Activated gamma-delta T cell treated with Interleukin-2 at 50 U/mL for 16 hours (primary cell): ENCODE measurements at regions not wholly inside any gene's neighbourhood (a gene's known extent, or its start where the extent isn't known, plus 50 kb on each side); places are given as distances from the start of the nearest gene placed in this dataset.
"Not testable (repeated sequence)": the region's sequence is repeated elsewhere in the genome, so short reads cannot be mapped to it uniquely, and the experiment has no call there.

ENCODE experiments used
- DNase-seq: peaks from one replicate; pipeline ENCODE4 v3.0.0-alpha.2; 2020

DNA sequence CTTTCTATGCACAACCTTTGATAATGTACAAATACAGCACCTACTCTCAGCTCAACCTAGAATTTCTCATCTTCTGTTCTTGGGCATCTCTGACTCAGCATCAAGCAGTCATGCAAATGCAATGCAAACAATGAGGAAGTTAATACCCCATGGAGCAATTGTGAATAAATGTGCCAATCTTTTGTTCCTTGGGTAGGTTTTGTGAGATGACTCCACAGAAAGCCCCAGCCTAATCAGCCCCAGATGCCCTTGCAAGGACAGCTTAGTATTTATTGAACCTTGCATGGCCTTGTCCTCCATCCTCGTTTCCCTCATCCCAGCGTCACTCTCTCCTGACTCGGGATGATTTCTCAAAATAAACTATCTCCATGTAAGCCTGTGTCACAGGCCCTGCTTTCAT lies 494.7 kb upstream of the NECTIN3 start:
- DNase-seq: no peak

DNA sequence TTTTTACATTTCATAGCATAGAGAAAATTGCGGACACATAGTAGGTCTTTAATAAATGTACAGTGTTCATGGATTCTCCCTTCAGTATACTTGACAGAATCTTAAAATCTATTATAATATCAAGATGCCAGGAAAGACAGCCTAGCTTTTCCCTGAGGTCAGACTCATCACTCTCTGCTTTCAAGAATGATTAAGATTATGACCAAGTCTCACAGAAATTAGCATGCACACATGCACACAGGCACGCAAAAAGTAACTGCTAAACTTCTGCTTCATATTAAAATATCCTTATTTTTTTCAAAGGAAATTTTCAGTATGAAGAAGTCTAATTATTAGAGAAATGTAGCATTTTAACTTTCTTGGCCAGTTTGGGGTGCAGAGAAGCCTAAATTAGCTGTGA lies 493.8 kb upstream of the NECTIN3 start:
- no peak for DNase-seq

- DNase-seq: no peak
Observed at GRCh38 chr3:110579840-110580550, 491.6 kb upstream of the NECTIN3 start.

DNA sequence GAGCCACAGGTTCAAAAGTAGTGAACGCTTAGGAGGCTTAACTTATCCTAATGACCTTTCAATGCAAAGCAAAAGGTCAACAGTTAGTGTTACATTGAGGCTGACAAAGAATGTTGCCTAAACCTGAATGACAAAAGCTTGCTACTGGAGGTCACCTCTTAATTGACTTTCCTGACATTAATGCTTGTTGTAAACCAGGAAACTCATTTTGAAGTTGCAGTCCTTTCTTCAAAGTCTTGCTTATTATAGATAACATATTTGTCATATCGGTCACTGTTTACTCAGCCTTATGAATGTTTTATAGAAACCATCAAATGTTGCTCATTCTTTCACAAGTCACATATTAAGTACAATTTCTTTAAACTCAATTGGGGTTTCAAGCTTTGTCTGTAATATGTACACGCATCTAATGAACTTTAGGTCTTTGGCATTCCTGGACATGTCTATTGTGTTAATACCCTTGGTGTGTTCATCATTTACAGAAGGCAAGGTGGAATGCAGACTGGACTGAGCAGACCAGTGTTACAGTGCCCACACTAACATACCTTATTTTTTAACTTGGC lies 488.2 kb upstream of the NECTIN3 start:
- no peak for DNase-seq

DNA sequence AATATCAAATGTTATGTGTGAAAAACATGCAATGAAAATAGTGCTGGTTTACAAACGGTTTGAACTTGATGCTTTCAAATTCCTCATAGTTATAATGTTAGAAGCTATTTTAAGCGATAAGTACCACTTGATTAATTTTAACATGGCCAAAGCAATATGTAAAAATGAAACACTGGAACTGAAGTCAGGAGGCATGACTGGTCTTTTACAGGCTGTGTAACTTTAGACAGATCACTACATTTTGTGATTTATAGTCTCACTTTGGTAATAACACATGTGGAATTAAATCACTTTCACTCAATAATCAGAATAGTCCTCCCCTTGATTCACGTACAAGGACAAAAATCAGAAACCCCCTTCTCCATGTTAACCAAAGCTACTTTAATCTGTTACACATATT lies 482.7 kb upstream of the NECTIN3 start:
- DNase-seq: no peak

DNA sequence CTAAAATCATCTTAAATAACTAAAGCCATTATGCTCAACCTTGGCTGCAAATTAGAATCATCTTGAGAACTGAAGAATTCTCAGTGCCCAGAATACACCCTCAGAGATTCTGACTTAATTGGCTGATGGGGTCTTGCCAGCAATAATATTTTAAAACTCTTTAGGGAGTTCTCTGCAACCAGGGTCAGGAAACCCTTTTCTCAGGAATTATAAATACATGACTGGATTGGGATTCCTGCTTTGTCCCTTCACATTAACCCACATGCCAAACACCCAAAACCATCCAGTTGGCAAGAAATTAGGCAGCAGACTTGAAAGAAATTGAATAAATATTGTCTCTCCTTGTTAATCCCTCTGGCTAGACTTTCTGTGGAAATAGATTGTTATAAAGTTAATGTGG lies 482.3 kb upstream of the NECTIN3 start:
- DNase-seq: no peak

- DNase-seq: no peak
Observed at GRCh38 chr3:110593749-110594148, 477.9 kb upstream of the NECTIN3 start.

- no peak for DNase-seq
Observed at GRCh38 chr3:110598847-110599490, 472.6 kb upstream of the NECTIN3 start.

- DNase-seq: no peak
Observed at GRCh38 chr3:110608566-110608965, 463.1 kb upstream of the NECTIN3 start.

GRCh38 chr3:110612045-110612444 lies 459.6 kb upstream of the NECTIN3 start:
- DNase-seq: no peak

DNA sequence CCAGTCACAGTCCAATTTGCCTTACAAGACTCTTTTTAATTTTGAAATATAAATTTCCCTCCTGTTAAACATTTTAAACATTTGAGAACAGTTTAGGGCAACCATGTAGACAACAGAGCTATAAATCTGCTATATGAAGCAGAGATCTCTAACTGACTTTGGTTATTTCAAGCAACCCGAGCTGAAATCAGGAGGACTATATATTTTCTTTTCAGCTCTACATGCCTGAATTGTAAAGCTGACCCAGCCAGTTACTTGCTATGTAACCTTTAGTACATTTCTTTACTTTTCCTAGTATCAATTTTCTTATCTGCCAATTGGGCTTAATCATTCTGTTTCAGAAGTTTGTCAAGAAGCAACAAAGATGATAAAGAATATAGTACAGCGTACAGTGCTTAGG lies 457.4 kb upstream of the NECTIN3 start:
- no peak for DNase-seq

GRCh38 chr3:110615454-110615853 lies 456.2 kb upstream of the NECTIN3 start:
- DNase-seq: no peak

DNA sequence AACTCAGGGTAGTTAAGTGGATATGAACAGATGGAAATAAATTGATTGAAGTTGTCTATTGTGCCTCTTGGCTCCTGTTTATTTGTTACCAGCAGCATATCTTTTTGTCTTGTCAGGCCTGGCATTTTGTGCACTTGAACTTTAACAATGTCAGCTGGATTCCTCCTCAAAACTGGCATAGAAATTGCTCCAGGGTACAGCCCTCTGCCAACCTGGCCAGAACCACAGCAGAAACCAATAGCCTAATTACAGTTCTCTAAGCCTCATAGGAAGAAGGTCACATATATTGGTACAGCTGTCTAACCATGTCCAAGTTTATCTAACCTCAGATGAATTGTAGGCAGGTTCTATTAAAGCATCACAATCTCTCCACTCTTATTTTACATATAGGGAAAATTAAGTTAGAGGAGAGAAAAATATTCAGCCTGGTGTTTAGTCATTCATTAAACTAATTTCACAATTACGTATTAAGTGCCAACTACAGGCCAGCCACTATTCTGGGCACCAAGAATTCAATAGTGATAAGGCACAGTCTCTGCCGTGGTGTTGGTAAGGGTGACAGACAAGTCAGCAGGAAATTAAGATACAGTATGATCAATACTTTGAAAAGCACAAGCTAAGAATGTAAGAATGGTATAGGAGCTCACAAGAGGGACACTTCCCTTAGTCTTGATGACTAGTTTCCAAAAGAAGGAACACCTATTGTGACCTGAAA lies 452.9 kb upstream of the NECTIN3 start:
- no peak for DNase-seq

GRCh38 chr3:110620118-110620517 lies 451.5 kb upstream of the NECTIN3 start:
- DNase-seq: no peak

GRCh38 chr3:110623571-110623970 lies 448.0 kb upstream of the NECTIN3 start:
- DNase-seq: no peak

DNA sequence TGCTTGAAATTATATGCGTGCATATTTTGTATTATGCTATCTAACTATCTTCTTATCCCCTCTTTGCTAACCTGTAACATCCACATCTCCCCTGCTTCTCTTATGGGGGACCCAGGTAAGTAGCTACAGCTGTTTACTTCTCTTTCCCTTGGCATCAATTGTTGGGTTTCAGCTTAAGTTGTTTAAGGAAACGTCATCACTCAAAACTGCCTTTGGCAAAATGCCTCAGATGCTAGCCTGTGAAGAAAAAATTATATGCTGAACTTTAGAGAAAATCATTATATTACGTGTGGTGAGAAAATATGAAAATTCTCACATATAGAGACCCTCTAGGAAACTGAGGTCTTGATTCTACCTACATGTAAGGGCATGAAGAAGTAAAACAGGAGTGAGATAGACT lies 447.0 kb upstream of the NECTIN3 start:
- no peak for DNase-seq

- DNase-seq: no peak
Observed at GRCh38 chr3:110625201-110625747, 446.3 kb upstream of the NECTIN3 start.

DNA sequence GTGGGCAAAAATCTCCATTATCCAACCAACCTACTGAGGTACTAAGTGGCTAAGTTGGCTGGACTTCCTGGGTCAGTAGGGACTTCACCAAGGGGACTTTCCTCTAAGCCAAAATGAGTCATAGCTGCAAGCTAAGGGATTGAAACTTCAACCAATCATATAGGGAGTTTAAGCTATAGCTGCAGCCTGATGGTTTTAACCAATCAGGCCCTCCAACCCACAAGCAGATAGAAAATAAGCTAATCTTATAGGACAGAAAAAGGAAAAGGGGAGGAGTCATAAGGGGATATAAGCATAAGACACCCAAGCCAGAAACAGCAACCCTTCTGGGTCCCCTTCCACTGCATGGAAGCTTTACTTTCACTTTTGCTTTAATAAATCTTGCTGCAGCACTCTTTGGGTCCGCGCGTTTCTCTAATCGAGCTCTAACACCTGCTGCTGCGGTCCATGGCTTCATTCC lies 444.9 kb upstream of the NECTIN3 start:
- not testable (repeated sequence) for DNase-seq

DNA sequence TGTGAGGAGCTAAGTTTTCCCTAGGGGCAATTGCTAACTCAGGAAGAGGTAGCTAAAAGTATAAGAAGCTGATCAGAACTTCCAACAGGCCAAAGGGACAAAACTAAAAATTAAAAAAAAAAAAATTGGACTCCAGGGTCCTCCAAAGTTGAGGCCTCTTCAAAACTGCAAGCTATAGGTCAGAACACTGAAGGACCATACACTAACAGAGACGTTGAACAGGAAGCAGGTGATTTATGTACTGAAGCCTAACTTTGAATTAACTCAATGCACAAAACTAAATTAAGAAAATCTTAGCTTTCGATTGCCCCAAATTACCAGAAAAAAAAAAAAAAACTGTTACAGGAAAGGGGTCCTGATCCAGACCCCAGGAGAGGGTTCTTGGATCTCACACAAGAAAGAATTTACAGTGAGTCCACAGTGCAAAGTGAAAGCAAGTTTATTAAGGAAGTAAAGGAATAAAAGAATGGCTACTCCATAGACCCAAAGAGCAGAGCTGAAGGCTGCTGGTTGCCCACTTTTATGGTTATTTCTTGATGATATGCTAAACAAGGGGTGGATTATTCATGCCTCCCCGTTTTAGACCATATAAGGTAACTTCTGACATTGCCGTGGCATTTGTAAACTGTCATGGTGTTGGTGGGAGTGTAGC lies 442.8 kb upstream of the NECTIN3 start:
- DNase-seq: no peak

DNA sequence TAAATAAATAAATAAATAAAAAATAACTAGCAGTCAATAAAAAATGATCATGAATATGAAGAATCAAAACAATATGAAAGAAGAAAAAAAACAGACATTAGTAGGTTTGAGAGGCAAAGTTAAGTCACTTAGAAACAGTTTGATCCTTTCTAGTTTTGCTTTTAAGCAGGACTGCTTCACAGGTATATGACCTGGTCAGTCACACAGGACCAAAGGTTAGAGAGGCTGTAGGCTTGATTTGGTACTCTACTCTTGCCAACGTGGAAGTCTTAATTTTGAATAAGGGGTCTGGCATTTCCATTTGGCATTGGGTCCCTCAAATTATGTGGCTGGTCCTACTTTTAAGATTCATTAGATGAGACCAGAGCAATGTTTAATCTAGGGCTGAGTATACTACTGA lies 441.7 kb upstream of the NECTIN3 start:
- DNase-seq: no peak

- DNase-seq: no peak
Observed at GRCh38 chr3:110644203-110644602, 427.4 kb upstream of the NECTIN3 start.

- no peak for DNase-seq
Observed at GRCh38 chr3:110646055-110646454, 425.6 kb upstream of the NECTIN3 start.

GRCh38 chr3:110646496-110646895 lies 425.1 kb upstream of the NECTIN3 start:
- DNase-seq: no peak
